ENCODE measurements at regions not wholly inside any gene's neighbourhood (a gene's known extent, or its start where the extent isn't known, plus 50 kb on each side); places are given as distances from the start of the nearest gene placed in this dataset.

DNA sequence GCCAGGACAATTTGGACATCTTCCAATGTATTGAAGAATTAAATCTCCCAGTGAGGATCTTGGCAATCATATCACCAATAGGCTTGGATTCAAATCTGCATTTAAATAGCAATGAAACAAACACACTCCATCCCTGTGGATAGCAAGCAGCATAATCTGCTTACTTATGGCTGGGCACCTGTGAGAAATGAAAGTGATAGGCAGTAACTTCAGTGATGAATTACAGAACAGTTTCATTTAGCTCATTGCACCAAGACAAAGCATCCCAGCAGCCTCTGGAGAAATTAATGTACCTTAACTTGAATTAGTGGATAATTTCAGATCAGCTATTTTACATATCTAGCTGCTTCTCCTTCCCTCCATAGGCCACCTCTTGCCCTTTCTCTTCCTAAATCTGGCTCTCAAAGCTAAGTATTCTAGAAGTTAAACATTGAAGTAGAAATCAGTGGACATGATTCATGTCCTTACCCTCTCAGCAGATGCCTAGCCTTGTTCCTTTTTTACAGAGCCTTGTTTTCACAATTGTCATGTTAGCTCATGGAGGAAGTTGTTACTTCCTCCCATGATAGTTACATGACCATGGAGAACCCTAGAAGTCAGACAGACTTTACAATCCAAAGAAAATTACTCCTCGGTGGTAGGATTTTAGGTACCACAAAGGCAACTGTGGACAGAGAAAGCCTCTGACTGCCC lies 88.5 kb upstream of the TACR1 start:
- TF ChIP-seq CTCF (conservative IDR thresholded peaks at IDR 0.05; ENCODE audit: low read depth, low read length) (no peak), EZH2 (IDR thresholded peaks at IDR 0.05; ENCODE audit: low read length, unreplicated experiment) (no peak), EZH2phosphoT487 (IDR thresholded peaks at IDR 0.05; ENCODE audit: borderline replicate concordance, low read length) (no peak)
